Esophagus muscularis mucosa (tissue), 4 donors: ENCODE measurements at regions not wholly inside any gene's neighbourhood (a gene's known extent, or its start where the extent isn't known, plus 50 kb on each side); places are given as distances from the start of the nearest gene placed in this dataset.
"Not testable (repeated sequence)": the region's sequence is repeated elsewhere in the genome, so short reads cannot be mapped to it uniquely, and the experiment has no call there.

Experiments
- DNase-seq: peaks from one replicate; pipeline ENCODE4 v3.0.0-alpha.2; 2017; ENCODE audit errors: extremely low spot score
- H3K27ac ChIP-seq, 4 donors: fragments of 200-600 bp; sonication (generic); replicated peaks in 1 of 4; 1 replicate in 3 of 4; 2 replicates in 1 of 4; pipeline ENCODE4 v1.5.1; 2016 to 2019; ENCODE audit warnings: mild to moderate bottlenecking in 1 of 4
- H3K27me3 ChIP-seq, 4 donors: fragments of 200-600 bp; sonication (generic); one replicate each; pipeline versions ENCODE4 v1.5.1 to v1.6.0; 2016 to 2019
- H3K36me3 ChIP-seq, 4 donors: fragments of 200-600 bp; sonication (generic); one replicate each; pipeline ENCODE4 v1.5.1; 2016 to 2019
- H3K4me1 ChIP-seq, 4 donors: fragments of 200-600 bp; sonication (generic); one replicate each; pipeline ENCODE4 v1.5.1; 2016 to 2019
- H3K4me3 ChIP-seq, 4 donors: fragments of 200-600 bp; sonication (generic); 1 replicate in 2 of 4; 2 replicates in 2 of 4; pipeline ENCODE4 v1.5.1; 2016 to 2019; ENCODE audit warnings: mild to moderate bottlenecking in 4 of 4, moderate library complexity in 1 of 4
- H3K9me3 ChIP-seq, 4 donors: fragments of 200-600 bp; sonication (generic); 1 replicate in 3 of 4; 2 replicates in 1 of 4; pipeline ENCODE4 v1.5.1; 2016 to 2019
- EP300 ChIP-seq: sonication (generic); formaldehyde crosslinking; IDR thresholded peaks from one replicate; pipeline ENCODE4 v1.6.1; 2017; ENCODE audit warnings: antibody characterized with exemption
- POLR2A ChIP-seq: fragments of 450-650 bp; IDR thresholded peaks from one replicate; pipeline ENCODE4 v1.6.1; 2017; ENCODE audit warnings: antibody characterized with exemption, moderate library complexity, mild to moderate bottlenecking, low read depth
- POLR2AphosphoS5 ChIP-seq, 2 donors: sonication (generic); formaldehyde crosslinking; IDR thresholded peaks; one replicate each; pipeline ENCODE4 v1.6.1; 2017; ENCODE audit warnings: antibody characterized with exemption in 2 of 2
- WGBS: methylation state at CpG from one replicate; pipeline ENCODE4 v1.1.5; 2018; 5-methylcytosine and 5-hydroxymethylcytosine counted together
- intact Hi-C: fragments of 100-400 bp; cut with DNase I; formaldehyde crosslinking; loops from one replicate; pipeline ENCODE4 v1.15.1; 2023
- TF ChIP-seq, protein P1 (sequence below), 3 experiments: fragments of 200-600 bp in 2 of 3; fragments of 450-650 bp in 1 of 3; sonication (generic) in 2 of 3; IDR thresholded peaks; one replicate each; pipeline ENCODE4 v1.5.1; 2017 to 2019; ENCODE audit warnings: antibody characterized with exemption in 3 of 3, mild to moderate bottlenecking in 2 of 3, moderate library complexity in 1 of 3

DNA sequence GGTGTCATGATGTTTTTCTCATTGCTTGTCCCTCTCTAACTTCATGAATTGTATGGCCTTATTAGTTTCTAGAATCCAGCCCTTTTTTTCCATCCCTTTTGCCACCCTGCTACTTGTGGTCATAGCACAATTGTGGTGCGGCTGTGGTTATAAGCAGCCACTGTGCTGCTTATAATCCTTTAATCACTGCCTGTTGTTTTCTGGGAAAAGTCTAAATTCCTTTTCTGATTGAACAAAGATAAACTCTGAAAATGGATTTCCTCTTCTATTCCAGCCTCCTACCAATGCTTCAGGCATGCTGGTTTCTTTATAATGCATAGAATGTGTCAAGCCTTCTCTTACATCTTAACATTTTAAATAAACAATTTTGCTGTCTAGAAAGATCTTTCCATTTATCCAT, 319.5 kb downstream of the C3orf38 start:
- no peak overlapping the region for H3K27ac ChIP-seq
- no peaks in the 10 kb centered on the region for H3K27me3 ChIP-seq
- WGBS, result 61% methylated on average over 1 of the region's 1 CpG
- no peaks in the 10 kb centered on the region for H3K4me1 ChIP-seq
- no peaks in the 10 kb centered on the region for H3K36me3 ChIP-seq
- TF ChIP-seq POLR2AphosphoS5 (IDR thresholded peaks at IDR 0.05), result no peak
- TF ChIP-seq, protein P1, sequence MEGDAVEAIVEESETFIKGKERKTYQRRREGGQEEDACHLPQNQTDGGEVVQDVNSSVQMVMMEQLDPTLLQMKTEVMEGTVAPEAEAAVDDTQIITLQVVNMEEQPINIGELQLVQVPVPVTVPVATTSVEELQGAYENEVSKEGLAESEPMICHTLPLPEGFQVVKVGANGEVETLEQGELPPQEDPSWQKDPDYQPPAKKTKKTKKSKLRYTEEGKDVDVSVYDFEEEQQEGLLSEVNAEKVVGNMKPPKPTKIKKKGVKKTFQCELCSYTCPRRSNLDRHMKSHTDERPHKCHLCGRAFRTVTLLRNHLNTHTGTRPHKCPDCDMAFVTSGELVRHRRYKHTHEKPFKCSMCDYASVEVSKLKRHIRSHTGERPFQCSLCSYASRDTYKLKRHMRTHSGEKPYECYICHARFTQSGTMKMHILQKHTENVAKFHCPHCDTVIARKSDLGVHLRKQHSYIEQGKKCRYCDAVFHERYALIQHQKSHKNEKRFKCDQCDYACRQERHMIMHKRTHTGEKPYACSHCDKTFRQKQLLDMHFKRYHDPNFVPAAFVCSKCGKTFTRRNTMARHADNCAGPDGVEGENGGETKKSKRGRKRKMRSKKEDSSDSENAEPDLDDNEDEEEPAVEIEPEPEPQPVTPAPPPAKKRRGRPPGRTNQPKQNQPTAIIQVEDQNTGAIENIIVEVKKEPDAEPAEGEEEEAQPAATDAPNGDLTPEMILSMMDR (IDR thresholded peaks at IDR 0.05), result no peak
- no peak for TF ChIP-seq EP300
- TF ChIP-seq POLR2A, result no peak
- H3K9me3 ChIP-seq, result no peaks in the 10 kb centered on the region
- no peak overlapping the region for H3K4me3 ChIP-seq
- no peak for DNase-seq
- intact Hi-C loops, result no loop called here

DNA sequence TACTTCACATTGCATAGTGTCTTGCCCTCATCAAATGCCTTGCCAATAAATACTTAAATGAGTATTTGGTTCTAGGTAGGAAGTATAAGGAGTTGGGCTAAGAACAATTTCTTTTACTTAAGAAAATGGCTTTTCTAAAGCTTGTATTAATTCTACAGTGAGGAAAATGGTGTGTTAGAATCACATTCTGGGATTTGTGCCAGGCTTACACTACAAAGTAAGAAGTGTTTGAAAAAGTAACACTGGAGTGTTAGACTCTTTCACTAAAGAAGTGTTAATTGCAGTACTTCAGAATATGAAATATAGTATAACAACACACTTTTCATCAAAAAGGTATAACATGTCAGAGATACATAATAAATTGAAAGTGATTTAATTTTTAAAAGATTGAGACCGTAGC, 328.7 kb downstream of the C3orf38 start:
- no peak overlapping the region for H3K4me3 ChIP-seq
- no peaks in the 10 kb centered on the region for H3K36me3 ChIP-seq
- H3K27me3 ChIP-seq, result no peaks in the 10 kb centered on the region
- H3K27ac ChIP-seq, result no peak overlapping the region
- no peaks in the 10 kb centered on the region for H3K4me1 ChIP-seq
- 67% methylated on average over 1 of the region's 1 CpG for WGBS
- H3K9me3 ChIP-seq, result no peaks in the 10 kb centered on the region
- intact Hi-C loops, result no loop called here
- TF ChIP-seq EP300 (no peak), POLR2A (no peak), POLR2AphosphoS5 (IDR thresholded peaks at IDR 0.05) (no peak)
- TF ChIP-seq, protein P1 (IDR thresholded peaks at IDR 0.05), result no peak
- DNase-seq, result no peak

GRCh38 chr3:88480822-88481221, 331.1 kb downstream of the C3orf38 start:
- intact Hi-C loops, result no loop called here
- no peaks in the 10 kb centered on the region for H3K4me1 ChIP-seq
- TF ChIP-seq POLR2A (no peak), EP300 (no peak), POLR2AphosphoS5 (IDR thresholded peaks at IDR 0.05) (no peak)
- no peaks in the 10 kb centered on the region for H3K9me3 ChIP-seq
- WGBS, result 70% methylated on average over 3 of the region's 3 CpGs
- no peak overlapping the region for H3K27ac ChIP-seq
- DNase-seq, result no peak
- no peaks in the 10 kb centered on the region for H3K27me3 ChIP-seq
- H3K36me3 ChIP-seq, result no peaks in the 10 kb centered on the region
- H3K4me3 ChIP-seq, result no peak overlapping the region

- H3K27ac ChIP-seq, result no peak overlapping the region
Measured at GRCh38 chr3:88485001-88485400, 335.2 kb downstream of the C3orf38 start.

GRCh38 chr3:88508818-88509217, 359.1 kb downstream of the C3orf38 start:
- H3K36me3 ChIP-seq, H3K27ac ChIP-seq, DNase-seq, H3K27me3 ChIP-seq, H3K4me1 ChIP-seq, H3K4me3 ChIP-seq, H3K9me3 ChIP-seq, intact Hi-C loops: not testable (repeated sequence)
- 96% methylated on average over 15 of the region's 15 CpGs for WGBS

More at GRCh38 chr3:88485001-88485400, 335.2 kb downstream of the C3orf38 start:
- no peaks in the 10 kb centered on the region for H3K4me1 ChIP-seq
- no peak overlapping the region for H3K4me3 ChIP-seq
- intact Hi-C loops, result no loop called here
- H3K36me3 ChIP-seq, result no peaks in the 10 kb centered on the region
- H3K9me3 ChIP-seq, result no peaks in the 10 kb centered on the region
- no peak for DNase-seq
- H3K27me3 ChIP-seq, result no peaks in the 10 kb centered on the region
- TF ChIP-seq, protein P1 (IDR thresholded peaks at IDR 0.05), result no peak
- TF ChIP-seq POLR2A (no peak), EP300 (no peak), POLR2AphosphoS5 (IDR thresholded peaks at IDR 0.05) (no peak)

- no peak for TF ChIP-seq POLR2AphosphoS5 (IDR thresholded peaks at IDR 0.05)
- TF ChIP-seq EP300, result no peak
- TF ChIP-seq, protein P1 (IDR thresholded peaks at IDR 0.05), result no peak
- no peak for TF ChIP-seq POLR2A
- Histone ChIP-seq H3K9me3 (no peaks in the 10 kb centered on the region), H3K4me1 (no peaks in the 10 kb centered on the region), H3K36me3 (no peaks in the 10 kb centered on the region), H3K27ac (no peak overlapping the region), H3K4me3 (no peak overlapping the region), H3K27me3 (no peaks in the 10 kb centered on the region)
- DNase-seq, result no peak
- 76% methylated on average over 3 of the region's 3 CpGs for WGBS
- intact Hi-C loops, result no loop called here
Measured at GRCh38 chr3:88509582-88509981, 359.8 kb downstream of the C3orf38 start.
